WTC11 (cell line): ENCODE measurements at regions not wholly inside any gene's neighbourhood (a gene's known extent, or its start where the extent isn't known, plus 50 kb on each side); places are given as distances from the start of the nearest gene placed in this dataset.

Source experiments
- CTCF ChIP-seq: fragments of 200-600 bp; IDR thresholded peaks from 2 replicates; pipeline ENCODE4 v1.8.0; 2022; ENCODE audit warnings: antibody characterized with exemption
- FOXP1 ChIP-seq: sonication (generic); formaldehyde crosslinking; IDR thresholded peaks from 2 replicates; pipeline ENCODE4 v1.8.0; 2022; ENCODE audit warnings: missing genetic modification reagents, mild to moderate bottlenecking, moderate library complexity, borderline replicate concordance
- NR2C2 ChIP-seq: sonication (generic); formaldehyde crosslinking; IDR thresholded peaks from 2 replicates; pipeline ENCODE4 v1.8.0; 2022; ENCODE audit warnings: mild to moderate bottlenecking, missing genetic modification reagents
- SP1 ChIP-seq: sonication (generic); formaldehyde crosslinking; conservative IDR thresholded peaks from 2 replicates; pipeline ENCODE4 v1.8.1; 2022; ENCODE audit warnings: missing genetic modification reagents
- ZNF263 ChIP-seq: sonication (generic); formaldehyde crosslinking; IDR thresholded peaks from 2 replicates; pipeline ENCODE4 v1.8.1; 2022; ENCODE audit warnings: low read depth, mild to moderate bottlenecking, moderate library complexity, missing genetic modification reagents
- TF ChIP-seq, protein P1 (sequence below): sonication (generic); formaldehyde crosslinking; IDR thresholded peaks from 2 replicates; pipeline ENCODE4 v1.8.1; 2022; ENCODE audit warnings: low read depth, missing genetic modification reagents, borderline replicate concordance
- TF ChIP-seq, protein P2 (sequence below): sonication (generic); formaldehyde crosslinking; IDR thresholded peaks from 2 replicates; pipeline ENCODE4 v1.8.1; 2023; ENCODE audit warnings: mild to moderate bottlenecking, missing genetic modification reagents, moderate library complexity

GRCh38 chr12:78439666-78440065 is 424.9 kb upstream of the SYT1 start:
- no peak for TF ChIP-seq CTCF
- no peak for TF ChIP-seq NR2C2
- no peak for TF ChIP-seq SP1 (CRISPR knock-in tag)
- TF ChIP-seq, protein P1, sequence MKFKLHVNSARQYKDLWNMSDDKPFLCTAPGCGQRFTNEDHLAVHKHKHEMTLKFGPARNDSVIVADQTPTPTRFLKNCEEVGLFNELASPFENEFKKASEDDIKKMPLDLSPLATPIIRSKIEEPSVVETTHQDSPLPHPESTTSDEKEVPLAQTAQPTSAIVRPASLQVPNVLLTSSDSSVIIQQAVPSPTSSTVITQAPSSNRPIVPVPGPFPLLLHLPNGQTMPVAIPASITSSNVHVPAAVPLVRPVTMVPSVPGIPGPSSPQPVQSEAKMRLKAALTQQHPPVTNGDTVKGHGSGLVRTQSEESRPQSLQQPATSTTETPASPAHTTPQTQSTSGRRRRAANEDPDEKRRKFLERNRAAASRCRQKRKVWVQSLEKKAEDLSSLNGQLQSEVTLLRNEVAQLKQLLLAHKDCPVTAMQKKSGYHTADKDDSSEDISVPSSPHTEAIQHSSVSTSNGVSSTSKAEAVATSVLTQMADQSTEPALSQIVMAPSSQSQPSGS (CRISPR knock-in tag), result no peak
- no peak for TF ChIP-seq ZNF263 (CRISPR knock-in tag)
- TF ChIP-seq, protein P2, sequence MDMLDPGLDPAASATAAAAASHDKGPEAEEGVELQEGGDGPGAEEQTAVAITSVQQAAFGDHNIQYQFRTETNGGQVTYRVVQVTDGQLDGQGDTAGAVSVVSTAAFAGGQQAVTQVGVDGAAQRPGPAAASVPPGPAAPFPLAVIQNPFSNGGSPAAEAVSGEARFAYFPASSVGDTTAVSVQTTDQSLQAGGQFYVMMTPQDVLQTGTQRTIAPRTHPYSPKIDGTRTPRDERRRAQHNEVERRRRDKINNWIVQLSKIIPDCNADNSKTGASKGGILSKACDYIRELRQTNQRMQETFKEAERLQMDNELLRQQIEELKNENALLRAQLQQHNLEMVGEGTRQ (CRISPR knock-in tag), result no peak
- TF ChIP-seq FOXP1 (CRISPR knock-in tag), result no peak
